ENCODE measurements at regions not wholly inside any gene's neighbourhood (a gene's known extent, or its start where the extent isn't known, plus 50 kb on each side); places are given as distances from the start of the nearest gene placed in this dataset.

DNA sequence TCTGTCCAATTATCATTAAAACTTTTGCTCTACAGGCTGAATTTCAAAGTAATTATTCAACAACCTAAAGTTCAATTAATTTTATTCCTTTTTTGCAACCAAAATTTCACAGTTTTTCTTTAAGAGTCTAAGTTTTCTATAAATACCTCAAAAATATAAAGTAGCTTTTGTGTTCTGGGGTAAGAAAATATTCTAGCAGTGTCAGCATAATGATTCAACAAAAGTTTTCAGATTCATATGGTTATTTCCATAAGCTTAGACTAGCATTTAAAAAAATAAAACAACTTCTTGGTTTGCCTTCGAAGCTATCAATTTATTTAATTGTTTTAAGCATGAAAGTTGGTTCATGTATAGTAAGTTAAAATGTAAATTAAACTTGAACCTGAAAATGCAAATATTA lies 1962.3 kb upstream of the CDH6 start:
- TF ChIP-seq CTCF (IDR thresholded peaks at IDR 0.05; ENCODE audit: low read depth, low read length) (no peak), EZH2phosphoT487 (IDR thresholded peaks at IDR 0.05; ENCODE audit: low read depth) (no peak)

Measured in OCI-LY3 (cell line).